ENCODE measurements at regions not wholly inside any gene's neighbourhood (a gene's known extent, or its start where the extent isn't known, plus 50 kb on each side); places are given as distances from the start of the nearest gene placed in this dataset.
"Not testable (repeated sequence)": the region's sequence is repeated elsewhere in the genome, so short reads cannot be mapped to it uniquely, and the experiment has no call there.

DNA sequence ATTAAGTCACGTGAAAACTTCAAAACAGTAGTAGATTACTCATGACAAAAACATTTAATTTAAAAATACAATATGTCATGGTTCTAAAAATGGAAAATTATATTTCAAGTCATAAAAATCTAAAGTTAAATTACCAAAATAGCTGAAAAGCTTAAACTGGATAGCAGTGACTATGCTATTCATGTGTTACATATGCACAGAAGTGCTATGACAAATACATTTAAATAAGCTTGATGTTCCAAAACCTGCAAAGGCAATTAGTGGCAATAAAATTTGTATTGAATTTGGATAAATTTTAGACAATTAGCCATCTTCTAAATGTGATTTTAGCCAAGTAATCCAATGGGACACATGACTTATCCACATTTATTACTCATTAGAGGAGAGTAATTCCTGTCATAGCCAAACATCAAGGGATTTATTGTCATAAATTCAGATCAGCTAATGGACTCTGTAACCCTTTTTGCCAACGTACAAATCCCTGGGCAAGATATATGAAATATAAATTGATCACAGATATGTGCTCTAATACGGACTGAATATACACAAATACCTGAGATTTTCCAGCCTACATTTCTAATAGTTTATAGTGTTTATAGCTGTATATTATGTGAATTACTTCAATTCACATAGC, 419.4 kb downstream of the ISL1 start:
- 74 to 86% methylated on average over 3 of the region's 3 CpGs for WGBS, 2 donors
- H3K27ac ChIP-seq, result no peak overlapping the region
- intact Hi-C loops (cut with DNase I), result no loop called here
- H3K27me3 ChIP-seq, result no peaks in the 10 kb centered on the region
- ATAC-seq (no peak), DNase-seq (no peak)
- H3K4me1 ChIP-seq, result no peaks in the 10 kb centered on the region
- TF ChIP-seq, protein P1, sequence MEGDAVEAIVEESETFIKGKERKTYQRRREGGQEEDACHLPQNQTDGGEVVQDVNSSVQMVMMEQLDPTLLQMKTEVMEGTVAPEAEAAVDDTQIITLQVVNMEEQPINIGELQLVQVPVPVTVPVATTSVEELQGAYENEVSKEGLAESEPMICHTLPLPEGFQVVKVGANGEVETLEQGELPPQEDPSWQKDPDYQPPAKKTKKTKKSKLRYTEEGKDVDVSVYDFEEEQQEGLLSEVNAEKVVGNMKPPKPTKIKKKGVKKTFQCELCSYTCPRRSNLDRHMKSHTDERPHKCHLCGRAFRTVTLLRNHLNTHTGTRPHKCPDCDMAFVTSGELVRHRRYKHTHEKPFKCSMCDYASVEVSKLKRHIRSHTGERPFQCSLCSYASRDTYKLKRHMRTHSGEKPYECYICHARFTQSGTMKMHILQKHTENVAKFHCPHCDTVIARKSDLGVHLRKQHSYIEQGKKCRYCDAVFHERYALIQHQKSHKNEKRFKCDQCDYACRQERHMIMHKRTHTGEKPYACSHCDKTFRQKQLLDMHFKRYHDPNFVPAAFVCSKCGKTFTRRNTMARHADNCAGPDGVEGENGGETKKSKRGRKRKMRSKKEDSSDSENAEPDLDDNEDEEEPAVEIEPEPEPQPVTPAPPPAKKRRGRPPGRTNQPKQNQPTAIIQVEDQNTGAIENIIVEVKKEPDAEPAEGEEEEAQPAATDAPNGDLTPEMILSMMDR (IDR thresholded peaks at IDR 0.05), result no peak
- H3K4me3 ChIP-seq, result no peak overlapping the region
- H3K36me3 ChIP-seq, result no peaks in the 10 kb centered on the region
- H3K9me3 ChIP-seq, result no peaks in the 10 kb centered on the region

DNA sequence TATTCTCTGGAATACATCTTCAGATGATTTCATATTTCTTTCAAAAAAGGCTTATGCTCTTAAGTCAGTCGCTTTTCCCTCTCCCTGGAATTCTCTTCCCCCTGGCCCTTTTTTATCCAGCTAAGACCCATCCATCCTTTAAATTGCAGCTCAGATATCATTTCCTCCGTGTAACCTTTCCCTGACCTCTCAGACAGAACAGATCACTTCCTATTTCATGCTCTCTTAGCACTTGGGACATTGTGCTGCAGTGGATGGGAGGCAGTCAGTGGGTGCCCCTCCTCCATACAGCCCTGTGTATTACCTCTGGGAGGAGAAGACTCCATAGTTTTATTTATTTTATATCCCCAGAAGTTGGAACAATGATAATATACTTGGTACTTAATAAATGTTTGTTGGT, 423.4 kb downstream of the ISL1 start:
- no peaks in the 10 kb centered on the region for H3K4me1 ChIP-seq
- DNase-seq, result no peak
- peaks cover 0 to 4% (median 0%) of the 10 kb centered on the region in 11 donors for H3K9me3 ChIP-seq
- TF ChIP-seq, protein P1 (IDR thresholded peaks at IDR 0.05), result no peak
- no peaks in the 10 kb centered on the region for H3K27me3 ChIP-seq
- intact Hi-C loops (cut with DNase I), result no loop called here
- ATAC-seq, result no peak
- no peaks in the 10 kb centered on the region for H3K36me3 ChIP-seq
- 28 to 40% methylated on average over 2 of the region's 2 CpGs for WGBS, 2 donors
- H3K27ac ChIP-seq, result no peak overlapping the region
- H3K4me3 ChIP-seq, result no peak overlapping the region

DNA sequence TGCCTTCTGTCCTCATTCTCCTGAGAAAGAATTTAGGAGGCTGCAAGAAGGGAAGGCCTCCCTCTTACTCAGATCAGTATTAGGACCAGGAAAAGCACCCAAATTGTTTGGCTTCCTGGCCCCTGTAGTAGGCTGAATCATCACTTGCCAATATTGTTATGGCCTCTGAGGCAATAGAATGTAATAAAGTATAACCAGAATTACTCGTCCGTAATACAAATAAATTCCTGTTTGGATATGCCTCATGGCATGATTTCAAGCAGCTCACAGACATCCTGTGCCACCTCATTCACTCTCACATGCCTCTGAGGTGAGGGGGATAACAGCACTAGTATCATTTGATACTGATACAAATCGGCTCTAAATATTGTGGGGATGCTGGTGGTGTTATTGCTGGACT, 427.3 kb downstream of the ISL1 start:
- Histone ChIP-seq H3K36me3 (no peaks in the 10 kb centered on the region), H3K27me3 (no peaks in the 10 kb centered on the region), H3K27ac (no peak overlapping the region), H3K4me1 (no peaks in the 10 kb centered on the region), H3K4me3 (no peak overlapping the region), H3K9me3 (peaks cover 0 to 4% (median 0%) of the 10 kb centered on the region in 11 donors)
- intact Hi-C loops (cut with DNase I), result no loop called here
- ATAC-seq (no peak), DNase-seq (no peak)
- TF ChIP-seq, protein P1 (IDR thresholded peaks at IDR 0.05), result no peak
- 43 to 51% methylated on average over 3 of the region's 3 CpGs for WGBS, 2 donors

DNA sequence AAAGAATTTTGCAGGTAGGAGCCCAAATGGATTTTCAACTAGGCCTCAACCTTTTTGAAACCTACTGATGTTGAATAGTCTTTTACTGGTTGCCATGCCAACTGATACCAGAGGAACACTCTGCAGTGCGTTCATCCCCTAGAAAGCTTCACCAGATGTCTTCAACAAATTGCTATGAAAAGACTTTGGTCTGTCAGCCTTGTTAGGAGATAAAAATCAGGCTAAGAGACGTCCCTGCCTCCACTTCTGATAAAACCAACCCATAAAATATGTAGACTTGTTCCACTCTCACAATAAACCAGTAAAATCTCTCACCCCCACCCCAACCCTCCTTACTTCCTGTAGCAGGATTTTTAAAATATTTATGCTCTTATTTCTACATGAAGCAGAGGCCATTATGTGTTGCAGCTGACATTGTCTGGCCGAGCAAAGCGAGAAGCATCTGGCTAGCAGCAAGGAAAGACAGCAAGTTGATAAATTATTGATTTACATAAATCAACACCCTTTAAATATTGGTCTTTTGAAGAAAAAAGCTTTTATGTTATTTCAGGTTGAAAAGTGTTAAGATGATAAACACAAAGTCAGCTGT, 428.7 kb downstream of the ISL1 start:
- intact Hi-C loops (cut with DNase I), result no loop called here
- H3K36me3 ChIP-seq, result no peaks in the 10 kb centered on the region
- peaks cover 0 to 4% (median 0%) of the 10 kb centered on the region in 11 donors for H3K9me3 ChIP-seq
- ATAC-seq (no peak), DNase-seq (no peak)
- TF ChIP-seq, protein P1 (IDR thresholded peaks at IDR 0.05), result no peak
- no peak overlapping the region for H3K4me3 ChIP-seq
- no peaks in the 10 kb centered on the region for H3K27me3 ChIP-seq
- WGBS, 2 donors, result 41 to 46% methylated on average over 4 of the region's 4 CpGs
- H3K27ac ChIP-seq, result no peak overlapping the region
- H3K4me1 ChIP-seq, result no peaks in the 10 kb centered on the region

DNA sequence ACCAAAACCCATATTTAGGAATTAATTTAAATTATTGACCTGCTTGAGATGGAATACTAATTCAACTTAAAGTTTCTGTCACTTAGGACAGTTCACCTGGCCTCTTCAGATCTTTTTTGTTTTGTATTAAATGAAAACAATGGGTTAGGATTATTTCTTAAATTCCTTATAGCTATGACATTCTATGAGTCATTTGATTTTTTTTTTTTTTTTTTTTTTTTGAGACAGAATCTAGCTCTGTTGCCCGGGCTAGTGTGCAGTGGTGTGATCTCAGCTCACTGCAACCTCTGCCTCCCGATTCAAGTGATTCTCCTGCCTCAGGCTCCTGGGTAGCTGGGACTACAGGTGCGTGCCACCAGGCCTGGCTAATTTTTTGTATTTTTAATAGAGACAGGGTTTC, 431.6 kb downstream of the ISL1 start:
- H3K4me1 ChIP-seq; H3K4me3 ChIP-seq; ATAC-seq; H3K9me3 ChIP-seq; DNase-seq; H3K27me3 ChIP-seq; intact Hi-C loops (cut with DNase I); H3K36me3 ChIP-seq; H3K27ac ChIP-seq: not testable (repeated sequence)
- 86 to 88% methylated on average over 3 of the region's 3 CpGs for WGBS, 2 donors

Measured in heart right ventricle (tissue), 16 donors.